Breast epithelium (tissue), 4 donors: ENCODE measurements at regions not wholly inside any gene's neighbourhood (a gene's known extent, or its start where the extent isn't known, plus 50 kb on each side); places are given as distances from the start of the nearest gene placed in this dataset.

Experiments
- DNase-seq, 2 donors: peaks; one replicate each; pipeline ENCODE4 v3.0.0-alpha.2; 2019; ENCODE audit warnings: low spot score in 2 of 2
- H3K27ac ChIP-seq, 2 donors: fragments of 200-600 bp; sonication (generic) in 1 of 2; one replicate each; pipeline ENCODE4 v1.5.1; 2016 to 2019; ENCODE audit warnings: mild to moderate bottlenecking in 1 of 2
- H3K27me3 ChIP-seq, 2 donors: fragments of 200-600 bp; sonication (generic) in 1 of 2; one replicate each; pipeline versions ENCODE4 v1.5.1 to v1.6.0; 2017 to 2019; ENCODE audit warnings: control low read depth in 1 of 2, mild to moderate bottlenecking in 1 of 2
- H3K36me3 ChIP-seq: fragments of 200-600 bp; one replicate; pipeline ENCODE4 v1.5.1; 2019
- H3K4me1 ChIP-seq, 2 donors: fragments of 200-600 bp; sonication (generic); one replicate each; pipeline ENCODE4 v1.5.1; 2016 to 2019; ENCODE audit warnings: control low read depth in 1 of 2
- H3K4me3 ChIP-seq, 3 donors: fragments of 200-600 bp; sonication (generic); 1 replicate in 2 of 3; 2 replicates in 1 of 3; pipeline ENCODE4 v1.5.1; 2016 to 2019; ENCODE audit warnings: mild to moderate bottlenecking in 3 of 3, moderate library complexity in 2 of 3
- H3K9me3 ChIP-seq, 2 donors: fragments of 200-600 bp; sonication (generic) in 1 of 2; one replicate each; pipeline ENCODE4 v1.5.1; 2016 to 2019; ENCODE audit warnings: control low read depth in 1 of 2
- POLR2A ChIP-seq: fragments of 450-650 bp; IDR thresholded peaks from one replicate; pipeline ENCODE4 v1.6.1; 2016; ENCODE audit warnings: antibody characterized with exemption, mild to moderate bottlenecking, moderate library complexity
- POLR2AphosphoS5 ChIP-seq, 3 donors: sonication (generic); formaldehyde crosslinking; IDR thresholded peaks; one replicate each; pipeline ENCODE4 v1.6.1; 2017; ENCODE audit warnings: antibody characterized with exemption in 3 of 3
- intact Hi-C: fragments of 100-400 bp; cut with DNase I; formaldehyde crosslinking; loops from one replicate; pipeline ENCODE4 v1.15.1; 2023; ENCODE audit warnings: low total_unique reads
- TF ChIP-seq, protein P1 (sequence below), 3 donors: fragments of 450-650 bp; IDR thresholded peaks; one replicate each; pipeline ENCODE4 v1.5.1; 2016 to 2017; ENCODE audit warnings: antibody characterized with exemption in 3 of 3, mild to moderate bottlenecking in 3 of 3, moderate library complexity in 3 of 3

DNA sequence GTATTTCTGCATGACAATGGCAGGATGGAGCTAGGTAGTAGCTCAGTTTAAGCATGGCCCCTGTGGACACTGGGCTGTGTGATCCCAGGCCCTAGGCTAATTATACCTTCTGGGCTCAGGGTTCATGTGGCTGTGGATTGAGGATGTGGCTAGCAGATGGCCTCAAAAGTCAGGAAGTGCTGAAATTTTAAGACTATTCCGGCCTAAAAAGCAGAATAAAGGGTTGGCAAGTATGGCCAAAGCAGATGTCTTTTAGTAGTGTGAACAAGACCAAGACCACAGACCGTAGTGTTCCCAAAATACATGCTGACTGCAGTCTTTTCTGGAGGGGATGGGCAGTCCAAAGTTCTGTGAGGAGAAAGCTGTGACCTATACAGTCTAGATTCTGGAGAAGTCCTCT is 115.7 kb upstream of the RAG2 start:
- Histone ChIP-seq H3K36me3 (no peaks in the 10 kb centered on the region), H3K27ac (no peak overlapping the region), H3K4me3 (no peak overlapping the region), H3K27me3 (no peaks in the 10 kb centered on the region), H3K9me3 (no peaks in the 10 kb centered on the region), H3K4me1 (no peaks in the 10 kb centered on the region)
- DNase-seq, result no peak
- TF ChIP-seq POLR2A (no peak), POLR2AphosphoS5 (IDR thresholded peaks at IDR 0.05) (no peak)
- TF ChIP-seq, protein P1, sequence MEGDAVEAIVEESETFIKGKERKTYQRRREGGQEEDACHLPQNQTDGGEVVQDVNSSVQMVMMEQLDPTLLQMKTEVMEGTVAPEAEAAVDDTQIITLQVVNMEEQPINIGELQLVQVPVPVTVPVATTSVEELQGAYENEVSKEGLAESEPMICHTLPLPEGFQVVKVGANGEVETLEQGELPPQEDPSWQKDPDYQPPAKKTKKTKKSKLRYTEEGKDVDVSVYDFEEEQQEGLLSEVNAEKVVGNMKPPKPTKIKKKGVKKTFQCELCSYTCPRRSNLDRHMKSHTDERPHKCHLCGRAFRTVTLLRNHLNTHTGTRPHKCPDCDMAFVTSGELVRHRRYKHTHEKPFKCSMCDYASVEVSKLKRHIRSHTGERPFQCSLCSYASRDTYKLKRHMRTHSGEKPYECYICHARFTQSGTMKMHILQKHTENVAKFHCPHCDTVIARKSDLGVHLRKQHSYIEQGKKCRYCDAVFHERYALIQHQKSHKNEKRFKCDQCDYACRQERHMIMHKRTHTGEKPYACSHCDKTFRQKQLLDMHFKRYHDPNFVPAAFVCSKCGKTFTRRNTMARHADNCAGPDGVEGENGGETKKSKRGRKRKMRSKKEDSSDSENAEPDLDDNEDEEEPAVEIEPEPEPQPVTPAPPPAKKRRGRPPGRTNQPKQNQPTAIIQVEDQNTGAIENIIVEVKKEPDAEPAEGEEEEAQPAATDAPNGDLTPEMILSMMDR (IDR thresholded peaks at IDR 0.05), result no peak
- intact Hi-C loops, result no loop called here

DNA sequence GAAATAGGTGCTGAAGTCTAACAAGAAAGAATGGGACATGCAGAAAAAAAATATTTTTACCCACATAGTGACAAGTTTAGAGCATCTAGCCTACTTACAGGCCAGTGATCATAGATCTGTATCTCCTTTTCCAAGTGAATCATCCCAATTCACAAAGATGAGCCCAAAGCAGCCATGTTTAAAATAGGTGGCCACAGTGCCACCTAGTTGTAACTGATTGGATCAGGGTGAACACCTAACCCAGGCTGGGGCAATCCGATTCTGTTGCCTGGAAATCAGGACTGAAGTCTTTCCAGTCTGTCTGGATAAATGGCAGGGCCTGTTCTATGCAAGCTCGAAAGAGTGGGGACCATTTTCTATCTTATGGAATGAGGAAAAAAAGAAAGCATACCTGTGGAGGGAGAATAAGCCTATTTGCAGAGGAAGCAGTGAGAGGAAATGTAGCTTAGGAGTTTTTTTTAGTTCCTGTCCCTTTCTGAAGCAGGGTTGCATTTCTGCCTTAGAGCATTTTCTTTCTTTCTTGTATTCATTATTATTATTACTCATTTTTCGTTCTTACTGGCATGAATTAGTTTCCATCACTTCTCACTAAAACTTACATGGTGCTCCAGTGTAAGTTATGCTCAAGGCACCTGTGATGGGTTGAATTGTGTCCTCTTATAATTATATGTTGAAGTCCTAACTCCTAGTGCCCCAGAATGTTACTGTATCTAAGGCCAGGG is 113.2 kb upstream of the RAG2 start:
- no peak for TF ChIP-seq POLR2AphosphoS5 (IDR thresholded peaks at IDR 0.05)
- TF ChIP-seq POLR2A, result no peak
- TF ChIP-seq, protein P1 (IDR thresholded peaks at IDR 0.05), result no peak
- Histone ChIP-seq H3K4me3 (no peak overlapping the region), H3K4me1 (no peaks in the 10 kb centered on the region), H3K27ac (no peak overlapping the region), H3K9me3 (no peaks in the 10 kb centered on the region), H3K27me3 (no peaks in the 10 kb centered on the region), H3K36me3 (no peaks in the 10 kb centered on the region)
- no peak for DNase-seq
- intact Hi-C loops, result no loop called here
